H1 (cell line): ENCODE measurements at regions not wholly inside any gene's neighbourhood (a gene's known extent, or its start where the extent isn't known, plus 50 kb on each side); places are given as distances from the start of the nearest gene placed in this dataset.

Experiments used
- BCL11A ChIP-seq, 2 experiments: IDR thresholded peaks; one replicate each; pipeline ENCODE4 v1.6.1; 2011; ENCODE audit warnings: low read depth in 2 of 2, low read length in 2 of 2, mild to moderate bottlenecking in 2 of 2
- BRCA1 ChIP-seq: IDR thresholded peaks from 2 replicates; pipeline ENCODE4 v1.6.1; 2012; ENCODE audit warnings: low read depth, low read length, improper control_type of control experiment
- CEBPB ChIP-seq: IDR thresholded peaks from 2 replicates; pipeline ENCODE4 v1.6.1; 2012; ENCODE audit warnings: low read depth, low read length
- CTCF ChIP-seq, 3 experiments: IDR thresholded peaks; 1 replicate in 2 of 3; 2 replicates in 1 of 3; pipeline versions ENCODE4 v1.5.1 to v1.6.1; 2011; ENCODE audit warnings: low read length in 3 of 3, mild to moderate bottlenecking in 3 of 3, inconsistent platforms in 2 of 3, low read depth in 1 of 3, moderate library complexity in 1 of 3; ENCODE audit not compliant: insufficient read depth in 1 of 3; ENCODE audit errors: control extremely low read depth in 1 of 3
- HDAC2 ChIP-seq, 2 experiments: fragments of 300-600 bp in 1 of 2; sonication (generic) in 1 of 2; IDR thresholded peaks; 2 replicates each; pipeline ENCODE4 v1.6.1; 2011 to 2012; ENCODE audit warnings: low read depth in 2 of 2, low read length in 2 of 2, mild to moderate bottlenecking in 2 of 2, moderate library complexity in 2 of 2, borderline replicate concordance in 1 of 2, inconsistent platforms in 1 of 2
- NANOG ChIP-seq: IDR thresholded peaks from 2 replicates; pipeline ENCODE4 v1.6.1; 2011; ENCODE audit warnings: low read length, low read depth, mild to moderate bottlenecking, inconsistent platforms; ENCODE audit not compliant: insufficient read depth, poor library complexity, severe bottlenecking
- RFX5 ChIP-seq: IDR thresholded peaks from 2 replicates; pipeline ENCODE4 v1.6.1; 2011; ENCODE audit warnings: low read depth, low read length, improper control_type of control experiment, borderline replicate concordance
- SIX5 ChIP-seq: IDR thresholded peaks from 2 replicates; pipeline ENCODE4 v1.6.1; 2011; ENCODE audit warnings: mild to moderate bottlenecking, low read depth, low read length
- USF2 ChIP-seq: IDR thresholded peaks from 2 replicates; pipeline ENCODE4 v1.6.1; 2011; ENCODE audit warnings: low read length, improper control_type of control experiment
- ZNF274 ChIP-seq: IDR thresholded peaks from 2 replicates; pipeline ENCODE4 v1.7.0; 2012; ENCODE audit warnings: low read length, borderline replicate concordance; ENCODE audit errors: extremely low read depth

GRCh38 chr4:115687052-115687755, 573.8 kb upstream of the NDST4 start:
- no peak for TF ChIP-seq BRCA1
- no peak for TF ChIP-seq ZNF274
- no peak for TF ChIP-seq BCL11A (IDR thresholded peaks at IDR 0.05; ENCODE audit: low read depth in 2 of 2, low read length in 2 of 2)
- no peak for TF ChIP-seq CTCF (IDR thresholded peaks at IDR 0.05; ENCODE audit: control extremely low read depth in 1 of 3, insufficient read depth in 1 of 3, low read depth in 1 of 3, low read length in 3 of 3)
- no peak for TF ChIP-seq HDAC2 (IDR thresholded peaks at IDR 0.05; ENCODE audit: borderline replicate concordance in 1 of 2, low read depth in 2 of 2, low read length in 2 of 2)
- no peak for TF ChIP-seq CEBPB
- TF ChIP-seq SIX5 = no peak
- TF ChIP-seq USF2 = no peak
- no peak for TF ChIP-seq NANOG
- TF ChIP-seq RFX5 = no peak
